Upper lobe of right lung (tissue), 1 donor: ENCODE measurements at regions not wholly inside any gene's neighbourhood (a gene's known extent, or its start where the extent isn't known, plus 50 kb on each side); places are given as distances from the start of the nearest gene placed in this dataset.
"Not testable (repeated sequence)": the region's sequence is repeated elsewhere in the genome, so short reads cannot be mapped to it uniquely, and the experiment has no call there.

Experiments
- ATAC-seq: fragments of 200-7000 bp; cut with Tn5 transposase; one replicate; pipeline ENCODE4 v1.9.1; 2020; ENCODE audit warnings: mild to moderate bottlenecking, moderate library complexity
- DNase-seq: peaks from one replicate; pipeline ENCODE4 v3.0.0-alpha.2; 2020
- H3K27ac ChIP-seq: fragments of 200-600 bp; one replicate; pipeline ENCODE4 v1.8.0; 2022
- H3K27me3 ChIP-seq: fragments of 200-600 bp; one replicate; pipeline ENCODE4 v1.8.0; 2022; ENCODE audit warnings: mild to moderate bottlenecking
- H3K36me3 ChIP-seq: fragments of 200-600 bp; one replicate; pipeline ENCODE4 v1.8.0; 2022
- H3K4me1 ChIP-seq: fragments of 200-600 bp; one replicate; pipeline ENCODE4 v1.8.0; 2022
- H3K4me3 ChIP-seq: fragments of 200-600 bp; one replicate; pipeline ENCODE4 v1.8.0; 2022; ENCODE audit warnings: mild to moderate bottlenecking
- H3K9me3 ChIP-seq: fragments of 200-600 bp; one replicate; pipeline ENCODE4 v1.8.0; 2022
- CTCF ChIP-seq: fragments of 200-600 bp; IDR thresholded peaks from one replicate; pipeline ENCODE4 v1.8.0; 2022; ENCODE audit warnings: antibody characterized with exemption
- intact Hi-C: fragments of 100-400 bp; cut with DNase I; formaldehyde crosslinking; loops from one replicate; pipeline ENCODE4 v1.11.0; 2022
- donor health status: DM: no; HTN: yes; CAD: no; lungs with severe emphysema.

GRCh38 chr6:102813489-102814275, 1420.2 kb downstream of the GRIK2 start:
- Histone ChIP-seq H3K36me3 (no peaks in the 10 kb centered on the region), H3K27me3 (no peaks in the 10 kb centered on the region), H3K4me3 (no peak overlapping the region), H3K9me3 (no peaks in the 10 kb centered on the region), H3K4me1 (no peaks in the 10 kb centered on the region), H3K27ac (no peak overlapping the region)
- ATAC-seq (no peak), DNase-seq (no peak)
- intact Hi-C loops, result no loop called here
- no peak for TF ChIP-seq CTCF

GRCh38 chr6:102812242-102812641, 1418.7 kb downstream of the GRIK2 start:
- TF ChIP-seq CTCF, result no peak
- Histone ChIP-seq H3K36me3 (no peaks in the 10 kb centered on the region), H3K27me3 (no peaks in the 10 kb centered on the region), H3K4me3 (no peak overlapping the region), H3K27ac (no peak overlapping the region), H3K9me3 (no peaks in the 10 kb centered on the region), H3K4me1 (no peaks in the 10 kb centered on the region)
- intact Hi-C loops, result no loop called here
- ATAC-seq (no peak), DNase-seq (no peak)

GRCh38 chr6:102808944-102809505, 1415.5 kb downstream of the GRIK2 start:
- ATAC-seq, H3K4me3 ChIP-seq, H3K4me1 ChIP-seq, H3K27me3 ChIP-seq, H3K27ac ChIP-seq, intact Hi-C loops, H3K36me3 ChIP-seq, H3K9me3 ChIP-seq: not testable (repeated sequence)
- DNase-seq, result peak; percentile 34

GRCh38 chr6:102799051-102799450, 1405.5 kb downstream of the GRIK2 start:
- Histone ChIP-seq H3K36me3 (no peaks in the 10 kb centered on the region), H3K9me3 (no peaks in the 10 kb centered on the region), H3K27me3 (no peaks in the 10 kb centered on the region), H3K4me1 (no peaks in the 10 kb centered on the region), H3K4me3 (no peak overlapping the region), H3K27ac (no peak overlapping the region)
- ATAC-seq (peak; percentile 28), DNase-seq (peak; percentile 37)
- intact Hi-C loops, result no loop called here
- TF ChIP-seq CTCF, result no peak

- TF ChIP-seq CTCF, result no peak
- Histone ChIP-seq H3K27ac (no peak overlapping the region), H3K27me3 (no peaks in the 10 kb centered on the region), H3K4me3 (no peak overlapping the region), H3K36me3 (no peaks in the 10 kb centered on the region), H3K9me3 (no peaks in the 10 kb centered on the region), H3K4me1 (no peaks in the 10 kb centered on the region)
- intact Hi-C loops, result no loop called here
- DNase-seq, result peak; percentile 30
- peak; percentile 50 for ATAC-seq
Measured at GRCh38 chr6:102798636-102799035, 1405.1 kb downstream of the GRIK2 start.

- no peaks in the 10 kb centered on the region for H3K27me3 ChIP-seq
- DNase-seq, result no peak
- no peaks in the 10 kb centered on the region for H3K4me1 ChIP-seq
- H3K4me3 ChIP-seq, result no peak overlapping the region
- H3K9me3 ChIP-seq, result no peaks in the 10 kb centered on the region
- no peak for ATAC-seq
- no peak overlapping the region for H3K27ac ChIP-seq
- no peak for TF ChIP-seq CTCF
- intact Hi-C loops, result no loop called here
- H3K36me3 ChIP-seq, result no peaks in the 10 kb centered on the region
Measured at GRCh38 chr6:102793752-102794151, 1400.2 kb downstream of the GRIK2 start.
